GM12878 (cell line): ENCODE measurements at regions not wholly inside any gene's neighbourhood (a gene's known extent, or its start where the extent isn't known, plus 50 kb on each side); places are given as distances from the start of the nearest gene placed in this dataset.

Experiments used
- ATF3 ChIP-seq: IDR thresholded peaks from 2 replicates; pipeline ENCODE4 v1.6.1; 2011; ENCODE audit warnings: low read depth, mild to moderate bottlenecking, low read length, moderate library complexity, borderline replicate concordance; ENCODE audit errors: extremely low read depth
- BCL3 ChIP-seq: IDR thresholded peaks from 2 replicates; pipeline ENCODE4 v1.6.1; 2011; ENCODE audit warnings: borderline replicate concordance, low read depth, mild to moderate bottlenecking, moderate library complexity, low read length; ENCODE audit not compliant: insufficient read depth, poor library complexity, severe bottlenecking
- BMI1 ChIP-seq: fragments of 450-650 bp; IDR thresholded peaks from 2 replicates; pipeline ENCODE4 v1.6.1; 2016; ENCODE audit warnings: mild to moderate bottlenecking, moderate library complexity, borderline replicate concordance
- EP300 ChIP-seq, 2 experiments: fragments of 150-350 bp in 1 of 2; IDR thresholded peaks; 2 replicates each; pipeline ENCODE4 v1.6.1; 2011 to 2012; ENCODE audit warnings: low read depth in 2 of 2, low read length in 2 of 2, borderline replicate concordance in 1 of 2, improper control_type of control experiment in 1 of 2, inconsistent platforms in 1 of 2; ENCODE audit not compliant: control insufficient read depth in 1 of 2
- FOS ChIP-seq: IDR thresholded peaks from 3 replicates; pipeline ENCODE4 v1.6.1; 2011; ENCODE audit warnings: borderline replicate concordance; ENCODE audit not compliant: insufficient read length; ENCODE audit errors: extremely low read depth
- POLR2A ChIP-seq: IDR thresholded peaks from 2 replicates; pipeline ENCODE4 v1.6.1; 2011; ENCODE audit warnings: low read depth, mild to moderate bottlenecking, low read length
- SP1 ChIP-seq: IDR thresholded peaks from one replicate; pipeline ENCODE4 v1.6.1; 2011; ENCODE audit warnings: low read depth, low read length
- ZNF24 ChIP-seq: fragments of 450-650 bp; IDR thresholded peaks from 2 replicates; pipeline ENCODE4 v1.6.1; 2017; ENCODE audit warnings: antibody characterized with exemption, mild to moderate bottlenecking
- ZZZ3 ChIP-seq: IDR thresholded peaks from 2 replicates; pipeline ENCODE4 v1.6.1; 2011; ENCODE audit warnings: low read depth; ENCODE audit not compliant: control insufficient read depth, insufficient read length
- TF ChIP-seq, protein P1 (sequence below), 3 experiments: IDR thresholded peaks in 2 of 3; conservative IDR thresholded peaks in 1 of 3; 2 replicates each; pipeline ENCODE4 v1.5.1; 2011; ENCODE audit warnings: low read depth in 3 of 3, low read length in 3 of 3, mild to moderate bottlenecking in 3 of 3, control low read depth in 2 of 3, moderate library complexity in 2 of 3, inconsistent platforms in 1 of 3, mixed read lengths in 1 of 3; ENCODE audit not compliant: control insufficient read depth in 2 of 3, insufficient read depth in 1 of 3; ENCODE audit errors: extremely low read depth in 1 of 3

GRCh38 chr7:153087498-153087897, 327.9 kb downstream of the ACTR3B start:
- TF ChIP-seq, protein P1, sequence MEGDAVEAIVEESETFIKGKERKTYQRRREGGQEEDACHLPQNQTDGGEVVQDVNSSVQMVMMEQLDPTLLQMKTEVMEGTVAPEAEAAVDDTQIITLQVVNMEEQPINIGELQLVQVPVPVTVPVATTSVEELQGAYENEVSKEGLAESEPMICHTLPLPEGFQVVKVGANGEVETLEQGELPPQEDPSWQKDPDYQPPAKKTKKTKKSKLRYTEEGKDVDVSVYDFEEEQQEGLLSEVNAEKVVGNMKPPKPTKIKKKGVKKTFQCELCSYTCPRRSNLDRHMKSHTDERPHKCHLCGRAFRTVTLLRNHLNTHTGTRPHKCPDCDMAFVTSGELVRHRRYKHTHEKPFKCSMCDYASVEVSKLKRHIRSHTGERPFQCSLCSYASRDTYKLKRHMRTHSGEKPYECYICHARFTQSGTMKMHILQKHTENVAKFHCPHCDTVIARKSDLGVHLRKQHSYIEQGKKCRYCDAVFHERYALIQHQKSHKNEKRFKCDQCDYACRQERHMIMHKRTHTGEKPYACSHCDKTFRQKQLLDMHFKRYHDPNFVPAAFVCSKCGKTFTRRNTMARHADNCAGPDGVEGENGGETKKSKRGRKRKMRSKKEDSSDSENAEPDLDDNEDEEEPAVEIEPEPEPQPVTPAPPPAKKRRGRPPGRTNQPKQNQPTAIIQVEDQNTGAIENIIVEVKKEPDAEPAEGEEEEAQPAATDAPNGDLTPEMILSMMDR (IDR thresholded peaks at IDR 0.05 in 2 of 3, conservative IDR thresholded peaks at IDR 0.05 in 1 of 3; ENCODE audit: control insufficient read depth in 2 of 3, extremely low read depth in 1 of 3, insufficient read depth in 1 of 3, low read depth in 3 of 3, low read length in 3 of 3) = no peak
- TF ChIP-seq POLR2A = no peak
- TF ChIP-seq EP300 (IDR thresholded peaks at IDR 0.05; ENCODE audit: borderline replicate concordance in 1 of 2, control insufficient read depth in 1 of 2, low read depth in 2 of 2, low read length in 2 of 2) = no peak
- TF ChIP-seq ZNF24 = no peak
- TF ChIP-seq SP1 = no peak
- TF ChIP-seq ATF3 = no peak
- no peak for TF ChIP-seq BMI1
- TF ChIP-seq BCL3 = no peak
- TF ChIP-seq ZZZ3 = no peak
- no peak for TF ChIP-seq FOS
